GM12891 (cell line): ENCODE measurements at regions not wholly inside any gene's neighbourhood (a gene's known extent, or its start where the extent isn't known, plus 50 kb on each side); places are given as distances from the start of the nearest gene placed in this dataset.

Source experiments
- DNase-seq: peaks from one replicate; pipeline ENCODE4 v3.0.0; 2011; ENCODE audit warnings: low spot score; ENCODE audit not compliant: insufficient read length
- FAIRE-seq: peaks from 2 replicates; lab custom pipeline; 2011; peaks lifted over from hg19 to GRCh38; lab: Jason Lieb, UNC
- PAX5 ChIP-seq: IDR thresholded peaks from 2 replicates; pipeline ENCODE4 v1.6.1; 2011; ENCODE audit warnings: low read length, moderate library complexity, mild to moderate bottlenecking; ENCODE audit not compliant: insufficient read depth, severe bottlenecking
- POLR2A ChIP-seq: IDR thresholded peaks from 2 replicates; pipeline ENCODE4 v1.6.1; 2011; ENCODE audit warnings: low read depth, low read length, control low read depth
- POLR2AphosphoS5 ChIP-seq: IDR thresholded peaks from 2 replicates; pipeline ENCODE4 v1.6.1; 2011; ENCODE audit warnings: low read depth, low read length, control low read depth
- POU2F2 ChIP-seq: IDR thresholded peaks from 2 replicates; pipeline ENCODE4 v1.6.1; 2011; ENCODE audit warnings: low read depth, mild to moderate bottlenecking, control low read depth, low read length, moderate library complexity
- SPI1 ChIP-seq: IDR thresholded peaks from 2 replicates; pipeline ENCODE4 v1.6.1; 2011; ENCODE audit warnings: low read depth, low read length, control low read depth
- TAF1 ChIP-seq: IDR thresholded peaks from 2 replicates; pipeline ENCODE4 v1.6.1; 2011; ENCODE audit warnings: low read depth, low read length, control low read depth

GRCh38 chr9:81492710-81493447 lies 196.5 kb downstream of the TLE1 start:
- no peak for TF ChIP-seq POLR2A
- TF ChIP-seq POU2F2: no peak
- TF ChIP-seq SPI1: no peak
- FAIRE-seq (no peak), DNase-seq (no peak)

GRCh38 chr9:81490605-81491331 lies 198.6 kb downstream of the TLE1 start:
- no peak for DNase-seq
- TF ChIP-seq SPI1: no peak
- TF ChIP-seq POLR2A: no peak
- FAIRE-seq: no peak

- TF ChIP-seq POU2F2 (no peak), POLR2AphosphoS5 (no peak), TAF1 (no peak), PAX5 (no peak), SPI1 (no peak), POLR2A (no peak)
- DNase-seq: no peak
- FAIRE-seq: no peak
Observed at GRCh38 chr9:81489046-81489445, 200.3 kb downstream of the TLE1 start.

DNA sequence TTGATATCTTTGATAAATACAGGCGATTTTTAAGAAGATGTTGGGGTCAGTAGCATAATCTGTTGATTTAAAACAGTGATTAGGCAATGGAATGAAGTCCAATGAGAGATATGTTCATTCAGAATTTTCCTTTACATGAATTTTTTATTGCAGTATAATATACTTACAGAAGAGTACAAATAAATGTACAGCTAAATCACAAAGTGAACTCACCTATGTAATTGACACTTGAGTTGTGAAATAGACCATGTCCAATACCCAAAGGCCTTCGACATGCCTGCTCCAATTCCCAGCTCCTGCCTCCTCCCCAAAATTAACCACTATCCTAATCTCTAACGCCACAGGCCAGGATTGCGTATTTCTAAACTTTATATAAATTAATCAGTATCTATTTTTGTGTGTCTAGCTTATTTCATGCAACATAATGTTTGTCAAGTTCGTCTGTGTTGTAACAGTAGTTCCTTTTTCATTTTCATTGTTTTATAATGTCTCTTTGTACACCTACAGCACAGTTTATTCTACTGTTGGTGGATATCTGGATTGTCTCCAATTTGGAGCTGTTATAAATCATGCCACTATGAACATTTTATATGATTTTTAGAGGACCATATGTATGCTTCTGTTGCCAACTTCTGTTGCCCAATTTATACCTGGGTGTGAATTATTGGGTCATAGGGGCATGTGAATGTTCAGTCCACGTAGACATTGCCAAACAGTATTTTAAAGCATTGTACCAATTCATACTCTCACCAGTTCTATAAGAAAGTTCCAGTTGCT lies 208.3 kb downstream of the TLE1 start:
- DNase-seq: no peak
- TF ChIP-seq POLR2A (no peak), PAX5 (no peak), POLR2AphosphoS5 (no peak), POU2F2 (no peak), SPI1 (no peak), TAF1 (no peak)
- FAIRE-seq: no peak

DNA sequence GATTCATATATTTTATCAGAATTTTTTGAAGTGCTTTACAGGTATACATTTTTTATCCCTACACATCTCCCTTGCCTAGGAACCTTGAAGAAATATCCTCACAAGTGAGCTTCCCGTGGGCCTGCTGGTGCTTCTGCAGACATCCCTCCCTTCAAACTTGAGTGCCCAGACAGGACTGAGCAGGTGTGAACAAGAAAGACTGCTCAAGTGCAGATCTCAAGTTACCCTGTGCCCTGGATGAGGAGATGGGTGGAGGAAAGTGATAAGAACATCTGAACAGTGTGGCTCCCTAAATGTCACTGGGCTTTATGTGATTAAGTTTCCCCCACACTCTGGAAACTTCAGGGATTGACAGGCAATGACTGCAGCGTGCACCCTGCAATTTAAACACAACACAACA lies 209.8 kb downstream of the TLE1 start:
- FAIRE-seq (no peak), DNase-seq (no peak)
- TF ChIP-seq POLR2AphosphoS5 (no peak), PAX5 (no peak), POLR2A (no peak), SPI1 (no peak), TAF1 (no peak), POU2F2 (no peak)

DNA sequence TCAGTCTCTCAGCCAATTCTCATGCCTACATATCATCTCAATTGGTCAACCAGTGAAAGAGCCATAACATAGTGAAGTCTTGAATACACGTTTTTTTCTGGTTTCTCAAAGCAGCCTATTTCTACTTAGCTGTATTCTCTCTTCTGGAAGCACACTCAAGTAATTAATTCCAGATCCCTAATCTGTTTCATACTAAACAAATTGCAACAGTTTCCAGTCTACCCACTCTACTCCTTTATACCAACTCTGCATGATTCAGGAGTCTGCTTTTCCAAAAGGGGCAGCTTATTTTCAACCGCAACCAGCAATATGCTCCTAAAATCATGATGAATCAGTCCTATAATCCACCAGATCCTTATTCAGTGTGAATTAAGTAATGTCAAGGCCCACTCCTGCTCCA lies 211.7 kb downstream of the TLE1 start:
- DNase-seq: no peak
- TF ChIP-seq POLR2A: no peak
- TF ChIP-seq POLR2AphosphoS5: no peak
- no peak for TF ChIP-seq TAF1
- TF ChIP-seq POU2F2: no peak
- TF ChIP-seq SPI1: no peak
- no peak for TF ChIP-seq PAX5
- FAIRE-seq: no peak

GRCh38 chr9:81476813-81477490 lies 212.4 kb downstream of the TLE1 start:
- TF ChIP-seq POU2F2 (no peak), SPI1 (no peak), PAX5 (no peak), TAF1 (no peak), POLR2A (no peak)
- no peak for FAIRE-seq

GRCh38 chr9:81474792-81475191 lies 214.6 kb downstream of the TLE1 start:
- DNase-seq (no peak), FAIRE-seq (no peak)
- TF ChIP-seq POLR2A (no peak), TAF1 (no peak), SPI1 (no peak), POU2F2 (no peak), POLR2AphosphoS5 (no peak), PAX5 (no peak)

More at GRCh38 chr9:81476813-81477490, 212.4 kb downstream of the TLE1 start:
- DNase-seq: no peak

- FAIRE-seq (no peak), DNase-seq (no peak)
- TF ChIP-seq POLR2A: no peak
- no peak for TF ChIP-seq POLR2AphosphoS5
- TF ChIP-seq TAF1: no peak
- no peak for TF ChIP-seq SPI1
Observed at GRCh38 chr9:81474125-81474524, 215.2 kb downstream of the TLE1 start.
